Caki2 (cell line): ENCODE measurements at regions not wholly inside any gene's neighbourhood (a gene's known extent, or its start where the extent isn't known, plus 50 kb on each side); places are given as distances from the start of the nearest gene placed in this dataset.

Source experiments
- DNase-seq: peaks from one replicate; pipeline ENCODE4 v3.0.0-alpha.2; 2015; ENCODE audit warnings: low read depth
- in situ Hi-C: cut with HindIII; loops from 2 replicates; pipeline ENCODE4 v1.10.0; 2016; ENCODE audit warnings: low sequenced_read_pairs, low pct_unique_long_range_greater_than_20kb, mixed read lengths

DNA sequence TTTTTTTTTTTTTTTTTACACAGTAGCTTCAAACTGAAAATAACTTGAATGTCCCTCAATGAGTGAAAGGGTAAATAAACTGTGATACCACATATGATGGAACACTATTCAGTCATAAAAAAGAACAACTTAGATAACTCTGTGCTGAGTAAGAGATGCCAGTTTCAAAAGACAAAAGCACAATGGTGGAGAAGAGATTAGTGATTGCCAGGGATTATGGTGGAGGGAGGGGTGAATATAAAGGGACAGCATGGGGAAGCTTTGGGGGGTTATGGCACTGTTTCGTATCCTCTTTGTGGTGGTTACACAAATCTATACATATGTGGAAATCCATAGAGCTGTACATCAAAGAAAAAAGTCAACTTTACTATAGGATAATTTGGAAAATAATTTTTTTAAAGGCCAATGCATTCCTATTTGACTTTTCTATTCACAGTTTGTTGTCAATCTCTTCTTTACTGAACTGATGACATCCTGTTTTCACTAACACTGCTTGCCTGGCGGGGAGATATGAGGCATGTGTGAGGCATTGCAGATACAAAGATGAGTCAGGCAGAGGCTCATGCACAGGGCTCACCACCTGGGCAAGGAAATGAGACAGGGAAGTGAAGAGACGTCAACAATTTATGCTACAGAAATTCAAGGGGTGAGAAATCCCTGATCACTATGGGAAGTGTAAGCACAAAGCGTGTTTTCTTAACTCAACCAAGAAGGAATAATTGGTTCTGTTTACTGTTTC is 302.7 kb downstream of the DUSP10 start:
- in situ Hi-C loops: loop anchor here (10.0 kb wide), 1 partner anchor 324 kb away; no protein-coding TSS in a partner anchor
- peak; percentile 86 for DNase-seq

DNA sequence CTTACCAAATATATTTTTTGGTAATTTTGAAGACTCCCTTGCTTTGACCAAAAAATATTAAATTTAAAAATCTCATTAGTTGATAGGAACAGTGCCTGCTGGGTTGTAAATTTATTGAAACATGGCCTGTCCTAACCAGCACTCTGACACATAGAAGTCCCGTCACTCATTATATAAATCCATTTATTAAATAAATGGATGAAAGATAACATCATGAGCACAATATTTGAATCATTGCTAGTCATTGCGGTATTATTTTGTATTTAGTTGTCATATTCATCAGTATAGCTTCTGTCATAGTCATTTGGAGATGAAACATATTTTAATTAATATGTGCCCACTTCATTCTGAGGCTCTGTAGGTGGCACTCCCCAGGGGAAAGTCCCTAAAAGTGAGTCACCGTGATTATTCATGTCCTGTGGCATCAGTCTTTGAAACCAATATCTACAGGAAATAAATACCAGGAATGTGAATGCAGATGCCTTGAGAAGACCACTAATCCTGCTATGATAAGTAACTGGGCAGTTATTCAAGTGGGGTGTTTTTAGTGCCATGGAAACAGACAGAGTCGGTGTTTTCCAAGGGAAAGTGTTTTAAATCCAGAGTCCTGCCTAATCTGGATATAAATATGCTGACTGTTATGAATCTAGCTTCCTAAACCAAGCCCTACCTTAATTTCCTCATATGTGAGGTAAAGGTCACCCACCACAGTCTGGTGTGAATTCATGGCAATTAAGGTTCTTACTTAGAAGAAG is 302.0 kb downstream of the DUSP10 start:
- in situ Hi-C loops: loop anchor here (10.0 kb wide), 1 partner anchor 325 kb away; no protein-coding TSS in a partner anchor
- peak; percentile 95 for DNase-seq

DNA sequence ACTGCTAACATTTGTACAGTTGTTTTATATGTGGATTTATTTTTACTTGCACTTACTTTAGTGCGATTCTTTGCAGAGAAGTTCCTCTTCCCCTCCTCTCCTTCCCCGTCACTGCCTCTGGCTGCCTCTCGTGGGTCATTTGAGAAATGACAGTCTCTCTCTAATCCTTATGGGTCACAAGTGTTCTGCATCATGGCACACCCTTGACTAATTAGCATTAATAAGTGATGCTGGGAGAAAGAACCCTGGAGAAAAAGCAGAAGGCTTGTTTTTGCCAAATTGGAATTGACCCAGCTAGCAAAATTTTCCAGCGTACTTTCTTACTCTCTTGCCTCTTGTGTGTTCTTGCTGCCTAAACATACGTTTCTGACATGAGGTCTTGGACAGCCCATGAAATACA is 301.2 kb downstream of the DUSP10 start:
- in situ Hi-C loops: no loop called here

DNA sequence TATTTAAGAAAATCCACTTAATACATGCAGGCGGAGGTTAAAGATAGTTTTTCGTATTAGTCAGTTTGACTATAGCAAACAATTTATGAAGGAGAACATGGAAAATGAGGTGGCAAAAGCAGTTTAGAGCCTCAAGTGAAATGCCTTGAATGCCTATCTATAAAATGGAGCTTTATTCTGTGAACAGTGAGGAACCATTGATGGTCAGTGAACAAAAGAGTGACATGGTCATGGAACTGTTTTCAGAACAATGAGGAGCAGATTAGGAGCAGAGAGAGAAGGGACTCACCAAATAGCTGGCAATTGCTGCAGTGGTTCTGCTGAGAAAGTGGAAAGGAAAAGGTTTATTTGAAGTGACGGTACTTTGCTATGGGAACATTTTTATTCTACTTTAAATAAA is 299.8 kb downstream of the DUSP10 start:
- in situ Hi-C loops: no loop called here
- no peak for DNase-seq

More for the DNA sequence above, 301.2 kb downstream of the DUSP10 start:
- peak; percentile 83 for DNase-seq

DNA sequence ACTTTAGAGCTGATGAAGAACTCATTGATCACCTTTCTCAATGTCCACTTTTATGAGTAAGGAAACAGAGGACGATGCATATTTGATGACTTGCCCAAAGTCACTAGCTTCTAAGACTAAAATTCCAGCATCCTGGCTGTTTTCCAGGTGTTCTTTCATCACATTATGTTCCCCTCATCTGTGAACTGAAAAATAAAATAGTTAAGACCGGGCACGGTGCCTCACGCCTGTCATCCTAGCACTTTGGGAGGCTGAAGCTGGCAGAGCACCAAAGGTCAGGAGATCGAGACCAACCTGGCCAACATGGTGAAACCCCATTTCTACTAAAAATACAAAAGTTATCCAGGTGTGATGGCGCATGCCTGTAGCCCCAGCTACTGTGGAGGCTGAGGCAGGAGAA is 297.5 kb downstream of the DUSP10 start:
- in situ Hi-C loops: no loop called here
- no peak for DNase-seq

DNA sequence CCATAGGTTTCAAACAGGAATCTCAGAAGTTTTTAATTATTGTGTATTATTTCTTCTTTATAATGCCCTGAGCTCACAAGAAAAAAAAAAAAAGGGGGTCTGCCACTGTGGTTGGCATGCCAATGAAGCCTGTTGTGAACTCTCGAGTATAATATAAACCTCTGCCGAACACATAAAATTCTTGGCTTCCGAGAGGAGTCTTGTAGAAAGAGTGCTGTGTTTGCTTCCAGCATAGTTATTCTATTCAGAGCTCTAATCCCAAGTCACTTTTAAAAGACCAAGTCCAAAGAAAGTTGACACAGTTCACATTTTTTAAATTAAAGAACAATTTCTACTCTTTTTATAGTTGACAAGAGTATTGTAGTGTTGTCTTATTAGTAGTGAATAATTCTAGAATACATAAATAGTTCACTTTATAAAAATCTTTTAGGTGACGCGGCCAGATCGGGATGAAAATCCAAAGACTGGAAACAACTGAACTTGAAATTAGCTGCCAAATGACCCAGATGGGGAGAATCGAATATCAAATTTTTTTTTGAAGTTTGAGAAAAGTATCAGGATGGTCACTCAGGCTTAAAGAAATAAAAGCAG is 293.2 kb downstream of the DUSP10 start:
- no peak for DNase-seq
- in situ Hi-C loops: no loop called here

DNA sequence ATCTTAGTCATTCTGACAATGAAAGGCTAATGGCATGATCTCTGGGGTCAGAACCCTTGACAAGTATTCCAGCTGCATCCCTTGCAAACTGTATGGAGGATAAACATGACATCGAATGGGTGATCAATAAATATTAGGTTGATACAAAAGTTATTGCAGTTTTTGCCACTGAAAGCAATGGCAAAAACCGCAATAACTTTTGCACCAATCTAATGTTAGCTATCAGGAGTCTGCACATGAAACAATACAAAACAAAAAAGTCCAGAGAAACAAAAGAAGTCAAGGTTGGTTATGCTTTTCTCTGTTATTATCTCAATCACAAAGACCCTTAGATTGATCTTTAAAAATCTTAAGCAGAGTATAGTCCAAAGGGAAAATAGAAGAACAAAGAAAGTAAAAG is 292.7 kb downstream of the DUSP10 start:
- in situ Hi-C loops: no loop called here
- DNase-seq: no peak

DNA sequence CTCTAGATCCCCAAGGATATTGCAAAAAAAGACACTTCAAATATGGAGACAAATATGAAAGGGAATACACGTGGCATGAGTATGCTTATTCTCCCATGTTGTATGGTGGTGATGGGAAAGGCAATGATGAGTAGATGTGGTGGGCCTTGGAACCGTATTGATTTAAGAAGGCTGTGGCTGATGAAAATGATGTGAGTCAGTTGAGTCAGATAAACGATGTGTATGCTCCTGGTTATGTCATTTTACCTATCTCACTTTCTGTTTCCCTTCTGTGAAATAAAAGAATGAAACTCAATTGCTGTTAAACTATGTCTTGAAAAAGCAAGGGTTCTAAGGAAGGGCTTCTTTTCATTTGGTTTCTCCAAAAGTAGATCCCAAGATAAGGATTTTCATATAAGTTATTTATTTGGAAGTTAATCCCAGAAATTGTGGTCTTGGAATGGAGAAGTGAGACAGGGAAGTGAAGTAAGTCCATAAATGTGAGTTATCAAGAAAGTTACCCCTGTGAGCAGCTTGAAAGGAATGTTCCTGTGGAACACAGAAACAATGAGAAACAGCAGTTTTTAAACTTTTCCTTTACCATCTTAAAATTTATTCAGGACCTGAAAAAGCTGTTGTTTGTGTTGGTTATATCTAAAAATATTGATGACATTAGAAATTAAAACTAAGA is 292.0 kb downstream of the DUSP10 start:
- no peak for DNase-seq
- in situ Hi-C loops: no loop called here

DNA sequence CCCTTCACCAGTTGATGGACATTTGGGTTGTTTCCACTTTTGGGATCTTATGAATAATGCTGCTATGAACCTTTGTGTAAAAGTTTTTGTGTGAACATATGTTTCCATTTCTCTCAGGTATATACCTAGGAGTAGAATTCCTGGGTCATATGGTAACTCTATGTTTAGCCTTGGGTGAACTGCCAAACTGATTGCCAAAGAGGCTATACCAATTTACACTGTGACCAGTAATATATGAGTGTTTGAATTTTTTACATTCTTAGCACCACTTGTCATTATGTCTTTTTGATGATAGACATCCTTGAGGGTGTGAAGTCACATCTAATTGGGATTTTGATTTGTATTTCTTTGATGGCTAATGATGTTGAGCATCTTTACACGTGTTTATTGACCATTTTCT is 290.1 kb downstream of the DUSP10 start:
- DNase-seq: no peak
- in situ Hi-C loops: no loop called here

DNA sequence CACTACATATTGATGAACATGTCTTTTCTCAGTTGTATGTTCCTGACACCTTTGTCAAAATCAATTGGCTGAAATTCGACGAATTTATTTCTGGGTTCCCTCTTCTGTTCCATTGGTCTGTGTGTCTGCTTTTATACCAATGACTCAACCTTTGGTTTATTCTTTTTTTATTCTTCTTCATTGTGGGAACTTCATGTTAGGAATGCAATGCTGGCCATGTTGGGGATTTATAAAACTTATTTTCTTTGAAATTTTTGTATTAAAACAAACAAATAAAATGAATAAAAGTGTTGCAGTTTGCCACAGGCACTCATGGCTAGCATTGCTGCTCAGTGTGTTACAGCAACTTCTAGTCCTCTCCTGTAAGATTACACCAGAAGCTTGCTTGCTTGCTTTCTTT is 287.8 kb downstream of the DUSP10 start:
- no peak for DNase-seq
- in situ Hi-C loops: no loop called here

DNA sequence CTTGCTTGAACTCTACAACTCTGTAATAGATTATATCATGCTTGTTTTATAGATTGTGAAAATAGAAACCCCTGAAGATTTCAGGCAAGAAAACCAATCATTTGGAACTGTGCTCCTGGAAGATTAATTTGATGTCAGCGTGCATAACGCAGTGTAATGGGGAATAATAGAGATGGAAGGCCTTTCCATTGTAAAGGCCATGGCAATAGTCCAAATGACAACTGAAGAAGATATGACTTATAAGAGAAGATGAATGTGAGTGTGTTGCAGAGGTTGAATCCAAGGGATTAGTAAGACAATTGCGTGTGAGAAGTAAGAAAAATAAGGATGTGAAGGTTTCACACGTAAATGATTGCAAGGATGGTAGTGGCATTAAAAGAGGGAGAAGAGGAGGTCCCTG is 285.0 kb downstream of the DUSP10 start:
- in situ Hi-C loops: no loop called here
- peak; percentile 44 for DNase-seq

DNA sequence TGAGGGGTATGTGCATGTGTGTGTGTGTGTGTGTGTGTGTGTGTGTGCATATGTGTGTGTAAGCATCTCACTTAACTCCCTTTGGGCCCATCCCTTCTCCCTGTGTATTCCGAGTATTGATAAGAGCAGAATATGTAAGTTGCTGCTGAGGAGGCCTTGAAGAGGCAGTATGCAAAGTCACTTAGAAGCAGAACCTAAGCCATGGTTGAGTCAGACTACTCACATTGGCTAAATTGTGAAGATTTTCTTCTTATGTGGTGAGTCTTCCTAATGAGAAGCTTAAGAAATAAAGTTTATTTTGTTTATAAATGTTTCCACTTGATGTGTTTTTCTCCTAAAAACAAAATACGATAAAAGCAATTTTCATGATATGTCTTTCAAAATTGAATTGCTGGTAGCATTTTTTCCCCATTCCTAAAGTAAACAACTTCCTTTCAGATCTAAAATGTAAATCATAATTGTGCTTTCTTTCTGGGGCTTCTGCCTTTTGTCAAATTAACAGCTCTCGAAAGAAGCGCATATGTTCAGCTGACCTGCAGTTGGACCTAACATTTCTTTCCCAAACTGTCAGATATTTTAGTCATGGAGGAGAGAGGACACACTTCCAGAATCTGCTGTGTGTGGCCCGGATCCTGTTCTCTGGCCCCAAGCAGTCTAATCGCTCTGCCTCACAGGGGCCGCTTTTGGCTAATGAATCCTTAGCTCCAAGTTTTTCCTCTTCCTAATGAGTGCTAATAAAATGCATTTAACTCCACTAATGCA is 284.0 kb downstream of the DUSP10 start:
- in situ Hi-C loops: no loop called here
- no peak for DNase-seq

DNA sequence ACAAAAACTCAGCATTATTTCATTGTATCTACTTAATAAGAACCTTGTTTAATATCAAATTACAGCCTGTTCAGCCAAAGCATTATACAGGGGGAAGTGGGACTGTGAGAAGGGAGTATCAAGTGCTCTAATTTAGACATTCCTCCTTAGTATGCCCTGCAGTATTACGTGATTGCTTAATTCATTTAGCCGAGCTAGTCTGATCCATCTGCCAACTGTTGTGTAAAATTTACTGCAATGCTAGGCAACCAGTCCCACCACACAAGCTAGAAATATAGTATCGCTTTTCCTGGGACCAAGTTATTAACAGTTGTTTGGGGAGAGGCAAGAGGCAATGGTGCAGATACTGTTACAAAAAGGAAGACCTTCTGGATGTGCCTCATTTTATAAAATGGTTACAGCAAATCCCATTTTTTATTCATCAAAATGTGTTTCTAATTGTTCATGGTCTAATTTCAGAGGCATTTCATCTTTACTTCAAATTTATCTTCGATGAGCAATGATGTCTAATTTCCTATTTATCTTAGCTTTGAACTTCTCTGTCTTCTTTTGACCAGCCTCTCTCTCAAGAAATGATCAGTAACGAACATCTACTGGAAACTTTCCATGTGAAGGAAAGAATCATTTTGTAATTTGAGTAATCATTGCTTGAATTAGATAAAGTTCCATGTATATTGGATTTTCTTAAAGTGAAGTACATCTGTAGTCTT is 283.3 kb downstream of the DUSP10 start:
- in situ Hi-C loops: no loop called here
- DNase-seq: no peak

DNA sequence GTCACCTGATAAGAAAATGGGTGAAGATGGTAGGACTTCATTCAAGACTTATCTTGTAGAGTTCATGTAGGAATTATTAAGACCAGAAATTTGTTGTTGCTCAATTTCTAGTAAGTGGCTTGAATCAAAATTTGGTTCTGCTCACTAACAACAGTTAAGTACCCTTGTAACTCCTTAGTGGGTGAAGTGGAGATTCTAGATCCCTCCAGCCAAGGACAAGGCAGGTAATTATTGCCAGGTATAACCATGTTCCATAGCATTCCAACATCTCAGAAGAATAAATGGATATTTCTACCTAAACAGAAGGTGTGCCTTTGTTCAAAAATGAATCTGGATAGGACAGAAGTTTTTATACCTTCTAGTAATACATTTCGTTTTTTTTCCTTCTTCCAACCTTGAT is 282.3 kb downstream of the DUSP10 start:
- no peak for DNase-seq
- in situ Hi-C loops: no loop called here

DNA sequence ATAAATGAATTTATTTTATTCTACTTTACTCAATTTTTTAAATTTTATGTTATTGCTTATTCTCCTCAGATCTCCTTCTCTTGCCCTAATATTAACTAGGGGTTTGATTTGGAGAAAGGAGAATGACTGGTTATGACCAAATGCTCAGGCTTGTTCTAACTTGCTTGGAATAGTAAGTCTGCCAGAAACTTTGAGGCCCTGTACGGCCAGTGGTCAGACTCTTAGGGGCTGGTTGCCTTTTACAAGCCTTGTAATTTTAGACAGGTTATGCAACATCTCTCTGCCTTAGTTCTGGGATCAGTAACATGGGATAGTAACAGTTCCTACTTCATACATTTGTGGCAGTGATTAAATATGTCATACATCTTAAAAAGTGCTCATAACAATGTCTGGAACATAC is 279.5 kb downstream of the DUSP10 start:
- in situ Hi-C loops: no loop called here
- no peak for DNase-seq

DNA sequence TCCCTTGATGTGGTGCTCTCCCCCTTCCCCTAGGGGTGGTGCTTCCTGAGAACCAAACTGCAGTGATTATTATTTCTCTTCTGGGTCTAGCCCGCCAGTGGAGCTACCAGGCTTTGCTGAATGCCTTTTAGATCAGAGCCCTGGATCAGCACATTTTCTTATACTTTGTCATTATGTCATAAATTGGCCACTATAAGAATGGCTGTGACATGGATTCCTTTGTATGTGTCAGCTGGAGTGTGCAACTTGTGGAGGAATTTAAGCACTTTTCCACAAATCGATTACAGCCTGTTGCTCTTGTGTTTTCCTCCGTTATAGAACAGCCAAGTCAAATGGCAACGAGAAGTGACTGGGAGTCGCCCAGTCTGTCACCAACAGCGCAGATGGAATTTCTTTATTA is 273.3 kb downstream of the DUSP10 start:
- no peak for DNase-seq
- in situ Hi-C loops: no loop called here

DNA sequence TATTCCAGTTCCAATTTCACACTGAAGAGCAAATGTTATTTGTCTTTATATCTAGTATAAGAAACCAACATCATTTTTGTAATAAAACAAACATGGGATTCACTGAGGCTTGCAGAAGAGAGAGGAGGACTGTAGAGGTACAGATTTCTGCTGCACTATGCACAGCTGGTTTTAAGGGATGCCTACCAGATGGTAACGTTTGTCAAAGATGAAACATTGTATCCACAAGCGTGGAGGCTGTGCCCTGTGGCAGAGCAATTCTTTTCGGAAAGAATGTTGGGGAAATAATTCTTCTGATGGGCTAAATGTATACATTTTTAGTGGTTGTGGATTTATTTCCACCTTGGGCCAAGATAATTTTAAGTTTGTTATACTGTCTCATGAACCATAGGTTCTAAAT is 272.4 kb downstream of the DUSP10 start:
- in situ Hi-C loops: no loop called here

More for the DNA sequence above, 272.4 kb downstream of the DUSP10 start:
- DNase-seq: no peak
